KBM-7 (cell line): ENCODE measurements at regions not wholly inside any gene's neighbourhood (a gene's known extent, or its start where the extent isn't known, plus 50 kb on each side); places are given as distances from the start of the nearest gene placed in this dataset.
A peak's percentile ranks its signal among the peaks of the same experiment; 100 is the strongest.
"Not testable (repeated sequence)": the region's sequence is repeated elsewhere in the genome, so short reads cannot be mapped to it uniquely, and the experiment has no call there.

Experiments used
- DNase-seq: peaks from one replicate; pipeline ENCODE4 v3.0.0-alpha.2; 2015
- in situ Hi-C: fragments of 300-500 bp; cut with MboI; formaldehyde crosslinking; loops from 2 replicates; pipeline ENCODE4 v1.14.3; 2020; ENCODE audit warnings: low sequenced_read_pairs, low pct_unique_long_range_greater_than_20kb, mixed read lengths

DNA sequence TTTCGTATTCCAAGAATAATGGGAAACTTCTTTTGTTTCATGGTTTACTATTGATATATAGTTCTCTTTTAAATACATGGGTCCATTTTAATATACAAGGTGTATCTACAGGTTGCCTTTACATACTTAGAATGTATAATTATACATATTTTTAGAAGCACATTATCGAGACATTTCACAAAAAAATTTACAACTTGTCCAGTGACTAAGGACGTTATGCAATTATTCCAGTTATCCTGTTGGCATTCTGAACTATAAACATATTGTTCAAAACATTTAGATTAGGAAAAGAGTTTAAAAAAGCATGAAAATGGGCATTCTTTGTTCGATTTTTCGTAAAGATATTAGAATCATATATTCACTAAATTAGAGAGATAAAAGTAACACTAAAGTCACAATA, 344.6 kb upstream of the TMEFF2 start:
- in situ Hi-C loops: no loop called here

DNA sequence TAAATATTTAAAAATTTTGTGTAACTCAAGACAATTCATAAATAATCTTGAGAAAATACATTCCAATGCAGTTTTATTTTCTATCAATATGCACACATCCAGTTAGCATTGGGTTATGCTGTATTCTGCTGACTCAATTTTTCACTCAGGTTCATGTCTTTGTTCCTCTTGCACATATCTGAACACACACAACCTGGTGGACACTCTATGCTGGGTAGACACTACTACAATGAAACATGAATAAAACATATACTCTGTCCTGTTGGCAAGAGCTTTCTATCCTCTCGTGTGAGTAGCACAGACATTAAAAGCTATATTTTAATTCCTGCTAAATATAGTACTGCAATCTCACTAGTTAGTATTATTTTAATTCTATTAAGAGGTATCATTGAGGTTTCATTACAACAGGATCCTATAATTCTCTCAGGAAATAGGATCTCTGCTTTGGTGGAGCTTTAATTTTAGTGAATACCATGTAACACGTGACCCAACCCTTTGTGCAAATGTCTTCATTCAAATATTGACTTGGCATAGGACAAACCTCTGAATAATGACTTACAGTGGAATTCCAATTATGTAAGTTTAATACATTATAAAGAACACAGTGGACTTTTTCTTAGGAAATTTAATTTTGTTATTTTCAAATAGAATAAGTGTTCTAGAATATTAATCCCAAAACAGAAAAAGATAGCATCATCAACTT, 342.3 kb upstream of the TMEFF2 start:
- in situ Hi-C loops: no loop called here
- no peak for DNase-seq

More for the DNA sequence above, 344.6 kb upstream of the TMEFF2 start:
- no peak for DNase-seq

DNA sequence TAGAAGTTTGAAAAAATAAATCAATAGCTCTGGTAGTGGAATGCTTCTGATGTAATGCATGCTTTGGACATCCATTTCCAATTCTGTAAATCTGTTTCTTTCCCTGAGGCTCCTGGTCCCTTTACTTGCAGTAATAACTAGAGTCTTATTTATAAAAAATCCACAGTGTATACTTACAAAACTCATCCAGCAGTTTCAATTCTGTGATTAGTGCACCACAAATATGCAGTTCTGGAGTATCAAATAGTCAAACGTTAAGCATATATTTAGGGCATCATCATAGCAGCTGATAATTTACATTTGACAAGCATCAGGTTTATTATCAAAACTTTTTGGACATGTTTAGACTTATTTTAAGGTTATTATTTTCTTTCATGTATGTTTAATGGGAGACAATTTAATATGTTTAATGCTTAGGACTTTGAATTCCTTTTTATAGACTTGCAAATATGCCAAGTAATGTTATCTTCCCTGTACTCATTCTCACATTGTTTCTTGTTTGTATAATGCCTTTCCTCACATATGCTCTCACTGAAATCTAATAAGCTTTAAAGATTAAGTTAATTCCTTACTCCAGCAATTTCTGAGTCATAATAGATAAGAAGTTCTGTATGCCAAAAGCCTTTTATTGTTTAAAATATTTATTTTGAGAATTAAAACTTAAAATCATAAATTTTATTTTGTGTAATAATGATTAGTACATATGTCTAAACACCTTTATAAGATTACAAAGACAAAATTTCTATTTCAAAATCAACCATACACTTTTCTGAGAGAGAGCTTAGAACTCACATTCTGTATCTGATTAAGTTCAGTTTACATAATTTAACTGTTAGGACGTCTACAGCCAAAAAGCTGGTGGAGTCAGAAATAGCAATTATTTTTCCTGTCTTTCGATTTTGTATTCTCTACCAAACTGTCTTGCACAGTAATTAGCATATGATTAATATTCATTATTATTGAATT, 341.5 kb upstream of the TMEFF2 start:
- in situ Hi-C loops: no loop called here
- DNase-seq: no peak

DNA sequence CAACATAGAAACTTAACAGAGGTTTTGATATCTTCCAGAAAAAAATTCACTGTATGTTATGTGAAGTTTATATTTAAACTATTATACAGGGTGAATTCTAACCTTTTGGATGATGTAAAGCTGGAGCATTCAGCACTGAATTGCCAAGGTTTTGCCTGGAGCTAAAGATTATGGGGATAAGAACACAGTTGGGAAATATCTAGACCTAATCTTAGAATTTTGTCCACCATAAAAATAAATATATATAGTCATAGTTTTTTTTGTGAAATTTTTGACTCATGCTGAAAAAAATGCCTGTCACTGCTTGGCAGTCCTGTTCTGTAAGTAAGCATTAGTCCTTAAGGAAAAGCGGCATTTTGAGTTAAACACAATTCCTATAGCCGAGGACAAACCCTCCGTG, 339.3 kb upstream of the TMEFF2 start:
- in situ Hi-C loops: no loop called here
- no peak for DNase-seq

DNA sequence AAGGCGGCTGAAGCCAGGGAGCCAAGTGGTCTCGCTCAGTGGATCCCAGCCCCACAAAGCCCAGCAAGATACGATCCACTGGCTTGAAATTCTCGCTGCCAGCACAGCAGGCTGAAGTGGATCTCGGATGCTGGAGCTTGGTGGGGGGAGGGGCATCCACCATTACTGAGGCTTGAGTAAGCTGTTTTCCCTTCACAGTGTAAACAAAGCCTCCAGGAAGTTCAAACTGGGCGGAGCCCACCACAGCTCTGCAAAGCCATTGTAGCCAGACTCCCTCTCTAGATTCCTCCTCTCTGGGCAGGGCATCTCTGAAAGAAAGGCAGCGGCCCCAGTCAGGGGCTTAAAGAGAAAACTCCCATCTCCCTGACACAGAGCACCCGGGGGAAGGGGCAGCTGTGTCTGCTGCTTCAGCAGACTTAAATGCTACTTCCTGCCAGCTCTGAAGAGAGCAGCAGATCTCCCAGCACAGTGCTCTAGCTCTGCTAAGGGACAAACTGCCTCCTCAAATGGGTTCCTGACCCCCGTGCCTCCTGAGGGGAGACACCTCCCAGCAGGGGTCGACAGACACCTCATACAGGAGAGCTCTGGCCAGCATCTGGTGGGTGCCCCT, 330.0 kb upstream of the TMEFF2 start:
- DNase-seq, in situ Hi-C loops: not testable (repeated sequence)

DNA sequence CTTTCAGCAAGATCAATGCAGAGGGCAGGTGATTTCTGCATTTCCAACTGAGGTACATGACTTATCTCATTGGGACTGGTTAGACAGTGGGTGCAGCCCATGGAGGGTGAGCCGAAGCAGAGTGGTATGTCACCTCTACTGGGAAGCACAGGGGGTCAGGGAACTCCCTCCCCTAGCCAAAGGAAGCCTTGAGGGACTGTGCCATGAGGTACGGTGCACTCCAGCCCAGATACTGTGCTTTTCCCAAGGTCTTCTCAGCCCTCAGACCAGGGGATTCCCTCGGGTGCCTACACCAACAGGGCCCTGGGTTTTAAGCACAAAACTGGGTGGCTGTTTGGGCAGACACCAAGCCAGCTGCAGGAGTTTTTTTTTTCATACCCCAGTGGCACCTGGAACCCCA, 329.5 kb upstream of the TMEFF2 start:
- in situ Hi-C loops: not testable (repeated sequence)

DNA sequence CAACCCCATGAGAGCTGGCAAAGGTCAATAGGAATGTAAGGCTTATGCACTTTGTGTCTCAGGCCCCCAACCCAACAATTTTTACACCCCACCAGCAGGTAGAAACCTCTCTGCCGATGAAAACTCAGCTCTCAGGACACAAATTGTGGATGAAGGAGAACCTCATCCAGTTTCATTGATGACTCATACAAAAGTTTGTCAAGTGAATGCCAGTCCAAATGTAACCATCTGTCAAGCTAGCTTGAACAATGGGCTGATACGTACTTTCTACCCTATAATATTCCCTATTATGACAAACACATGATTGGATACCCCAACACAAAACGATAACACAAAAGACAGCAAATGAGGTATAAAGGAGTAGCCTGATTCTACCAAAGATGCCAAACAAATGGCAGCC, 321.2 kb upstream of the TMEFF2 start:
- in situ Hi-C loops: no loop called here
- DNase-seq: no peak

More for the DNA sequence above, 329.5 kb upstream of the TMEFF2 start:
- DNase-seq: not testable (repeated sequence)

DNA sequence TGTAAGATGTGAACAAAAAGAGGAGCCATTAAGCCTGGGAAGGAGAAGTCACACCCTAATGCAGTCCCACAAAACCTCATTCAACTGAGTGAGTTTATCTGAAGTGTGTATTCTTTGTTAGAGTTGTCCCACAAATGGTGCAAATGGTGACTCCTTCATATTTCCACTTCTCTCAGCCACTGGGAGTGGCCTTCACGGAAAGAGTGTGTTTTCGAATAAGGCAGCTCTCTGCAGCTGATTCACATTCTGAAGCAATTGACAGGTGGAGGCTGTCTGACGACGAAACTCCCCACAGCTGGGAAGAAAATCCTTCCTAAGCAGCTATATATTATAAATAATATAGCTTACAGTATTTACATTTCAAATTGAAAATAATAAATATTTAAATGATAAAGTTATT, 318.8 kb upstream of the TMEFF2 start:
- DNase-seq: no peak

DNA sequence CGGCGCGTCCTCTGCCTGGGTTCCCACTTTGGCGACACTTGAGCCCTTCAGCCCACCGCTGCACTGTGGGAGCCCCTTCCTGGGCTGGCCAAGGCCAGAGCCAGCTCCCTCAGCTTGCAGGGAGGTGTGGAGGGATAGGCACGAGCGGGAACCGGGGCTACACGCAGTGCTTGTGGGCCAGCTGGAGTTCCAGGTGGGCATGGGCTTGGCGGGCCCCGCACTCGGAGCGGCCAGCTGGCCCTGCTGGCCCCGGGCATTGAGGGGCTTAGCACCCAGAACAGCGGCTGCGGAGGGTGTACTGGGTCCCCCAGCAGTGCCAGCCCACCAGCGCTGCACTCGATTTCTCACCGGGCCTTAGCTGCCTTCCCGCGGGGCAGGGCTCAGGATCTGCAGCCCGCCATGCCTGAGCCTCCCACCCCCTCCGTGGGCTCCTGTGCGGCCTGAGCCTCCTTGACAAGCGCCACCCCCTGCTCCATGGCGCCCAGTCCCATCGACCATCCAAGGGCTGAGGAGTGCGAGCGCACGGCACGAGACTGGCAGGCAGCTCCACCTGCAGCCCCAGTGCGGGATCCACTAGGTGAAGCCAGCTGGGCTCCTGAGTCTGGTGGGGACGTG, 313.2 kb upstream of the TMEFF2 start:
- DNase-seq, in situ Hi-C loops: not testable (repeated sequence)

More for the DNA sequence above, 318.8 kb upstream of the TMEFF2 start:
- in situ Hi-C loops: no loop called here

DNA sequence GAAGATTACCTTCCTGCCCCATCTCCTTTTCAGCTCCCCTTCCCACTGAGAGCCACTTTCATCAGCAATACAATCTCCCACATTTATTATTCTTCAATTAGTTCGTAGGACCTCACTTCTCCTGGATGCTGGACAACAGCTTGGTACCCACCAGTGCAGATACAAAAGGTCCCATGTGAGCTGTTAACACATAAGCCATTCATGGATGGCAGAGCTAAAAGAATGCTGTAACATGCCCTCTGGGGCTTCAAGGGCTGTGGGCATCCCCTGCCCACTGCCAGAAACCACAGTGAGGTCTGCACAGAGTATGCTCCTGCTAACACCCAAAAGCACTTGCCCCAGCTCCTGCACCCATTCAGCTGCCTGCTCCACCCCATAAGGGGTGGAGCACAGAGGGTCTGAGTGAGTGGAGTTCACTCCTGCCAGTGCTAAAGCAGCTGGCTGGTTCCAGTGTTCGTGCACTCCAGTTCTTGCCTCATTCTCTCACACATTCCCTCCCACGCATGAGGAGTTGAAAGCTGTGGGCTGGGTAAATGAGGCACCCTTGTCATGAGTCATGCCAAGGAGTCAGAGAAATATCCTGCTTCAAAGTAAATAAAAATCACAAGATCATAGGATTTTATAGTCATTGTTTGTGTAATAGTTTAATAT, 305.9 kb upstream of the TMEFF2 start:
- DNase-seq: peak; percentile 26
- in situ Hi-C loops: no loop called here

DNA sequence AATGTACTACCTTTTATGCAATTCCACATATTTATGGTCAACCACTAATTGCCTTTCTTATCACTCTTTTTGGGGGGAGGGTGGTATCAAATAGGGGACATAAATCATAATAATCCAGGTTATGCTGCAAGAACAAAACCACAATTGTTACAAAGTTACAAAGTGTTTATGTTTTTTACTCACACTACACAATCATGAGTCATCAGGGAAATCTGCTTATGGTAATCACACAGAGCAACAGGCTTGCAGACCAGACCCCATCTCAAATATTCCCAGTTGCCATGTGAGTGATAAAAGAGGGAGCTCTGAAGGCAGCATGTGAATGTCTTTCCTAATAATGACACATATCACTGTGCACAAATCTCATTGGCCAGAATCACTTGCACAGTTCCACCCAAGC, 304.7 kb upstream of the TMEFF2 start:
- in situ Hi-C loops: no loop called here
- DNase-seq: no peak

DNA sequence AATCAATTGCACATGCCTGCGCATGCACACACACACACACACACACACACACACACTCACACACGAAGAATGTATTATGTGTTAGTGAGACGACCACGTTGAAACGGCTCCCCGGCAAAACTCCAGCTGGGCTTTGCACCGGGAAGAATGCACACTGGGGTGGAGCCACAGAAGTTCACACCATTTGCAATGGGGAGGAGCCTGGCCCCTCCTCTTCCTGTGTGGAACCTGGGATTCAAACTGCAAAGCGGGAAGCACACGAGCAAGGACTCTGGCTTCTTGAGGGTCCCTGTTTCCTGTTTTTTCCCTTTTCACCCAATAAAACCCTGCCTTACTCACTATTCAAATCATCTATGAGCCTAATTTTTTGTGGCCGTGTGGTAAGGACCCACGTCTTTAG, 304.0 kb upstream of the TMEFF2 start:
- in situ Hi-C loops: no loop called here

DNA sequence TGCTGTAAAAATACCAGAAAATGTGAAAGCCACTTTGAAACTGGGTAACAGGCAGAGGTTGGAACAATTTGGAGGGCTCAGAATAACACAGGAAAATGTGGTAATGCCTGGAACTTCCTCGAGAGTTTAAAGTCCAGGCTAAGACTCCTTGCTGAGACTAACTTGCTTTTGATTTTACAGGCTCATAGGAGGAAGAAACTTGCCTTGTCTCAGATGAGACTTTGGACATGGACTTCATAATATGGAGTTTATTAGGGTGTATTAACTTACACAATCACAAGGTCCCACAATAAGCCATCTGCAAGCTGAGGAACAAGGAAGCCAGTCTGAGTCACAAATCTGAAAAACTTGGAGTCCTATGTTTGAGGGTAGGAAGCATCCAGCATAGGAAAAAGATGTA, 293.4 kb upstream of the TMEFF2 start:
- in situ Hi-C loops: not testable (repeated sequence)

More for the DNA sequence above, 304.0 kb upstream of the TMEFF2 start:
- no peak for DNase-seq

DNA sequence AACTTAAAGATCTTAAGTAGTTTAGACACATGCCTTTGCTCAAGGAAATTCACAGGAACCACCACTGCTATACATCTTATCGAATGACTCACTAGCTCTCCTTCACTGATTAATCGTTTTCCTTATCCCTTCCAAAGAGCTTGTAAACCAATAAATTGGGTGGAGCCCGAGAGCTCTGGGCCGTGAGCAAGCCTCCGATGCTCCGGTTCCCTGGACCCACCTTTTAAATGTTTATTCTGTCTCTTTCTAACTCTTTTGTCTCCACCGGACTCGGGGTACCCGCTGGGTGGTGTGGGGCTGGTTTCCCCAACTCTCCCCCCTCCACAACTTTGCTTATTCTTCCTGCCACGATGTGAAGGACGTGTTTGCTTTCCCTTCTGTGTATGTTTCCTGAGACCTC, 292.9 kb upstream of the TMEFF2 start:
- DNase-seq: no peak
- in situ Hi-C loops: no loop called here

More for the DNA sequence above, 293.4 kb upstream of the TMEFF2 start:
- DNase-seq: not testable (repeated sequence)

DNA sequence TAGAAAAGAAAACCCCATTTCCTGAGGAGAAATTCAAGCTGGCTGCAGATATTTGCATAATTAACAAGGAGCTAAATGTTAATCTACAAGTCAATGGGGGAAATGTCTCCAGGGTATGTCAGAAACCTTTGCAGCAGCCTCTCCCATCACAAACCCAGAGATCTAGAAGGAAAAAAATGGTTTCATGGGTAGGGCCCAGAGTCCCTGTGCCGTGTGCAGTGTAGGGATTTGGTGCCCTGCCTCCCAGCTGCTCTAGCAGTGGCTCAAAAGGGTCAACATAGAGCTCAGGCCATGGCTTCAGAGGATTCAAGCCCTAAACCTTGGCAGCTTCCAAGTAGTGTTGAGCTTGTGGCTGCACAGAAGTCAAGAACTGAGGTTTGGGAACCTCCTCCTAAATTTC, 290.2 kb upstream of the TMEFF2 start:
- in situ Hi-C loops: no loop called here
- DNase-seq: no peak

DNA sequence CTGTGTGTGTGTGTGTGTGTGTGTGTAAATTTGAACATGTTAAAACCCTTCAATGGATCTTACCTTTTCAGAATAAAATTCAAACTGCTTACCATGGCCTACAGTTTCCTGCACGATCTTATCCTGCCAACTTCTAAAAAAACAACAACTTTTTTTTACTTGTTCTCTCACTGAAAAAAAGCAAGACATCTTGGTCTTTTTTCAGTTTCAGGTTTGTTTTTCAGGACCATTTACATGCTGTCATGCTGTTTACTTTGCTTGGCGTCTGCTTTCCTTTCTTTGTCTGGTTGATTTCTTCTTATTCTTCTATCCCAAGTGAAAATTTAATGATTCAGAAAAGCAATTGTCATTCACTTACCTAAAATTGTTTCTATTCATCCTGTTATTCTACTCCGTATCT, 286.3 kb upstream of the TMEFF2 start:
- DNase-seq: no peak
- in situ Hi-C loops: no loop called here

DNA sequence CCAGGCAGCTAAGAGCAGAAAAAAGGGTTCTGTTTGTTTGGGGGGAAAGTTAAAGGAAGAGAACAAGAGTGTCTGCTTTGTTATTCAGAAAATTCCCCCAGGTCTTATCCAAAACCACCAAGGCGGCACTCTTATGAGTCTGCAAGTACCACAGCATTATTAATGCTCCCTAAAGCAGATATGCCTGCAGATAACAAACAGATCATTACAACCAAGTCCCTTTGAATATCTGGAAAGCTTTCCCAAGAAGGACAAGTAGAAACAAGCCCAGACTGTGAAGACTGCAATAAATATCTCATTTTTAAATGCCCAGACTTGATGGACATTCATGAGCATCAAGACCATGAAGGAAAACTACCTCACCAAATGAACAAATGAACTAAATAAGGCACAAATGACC, 278.6 kb upstream of the TMEFF2 start:
- in situ Hi-C loops: no loop called here
- no peak for DNase-seq

DNA sequence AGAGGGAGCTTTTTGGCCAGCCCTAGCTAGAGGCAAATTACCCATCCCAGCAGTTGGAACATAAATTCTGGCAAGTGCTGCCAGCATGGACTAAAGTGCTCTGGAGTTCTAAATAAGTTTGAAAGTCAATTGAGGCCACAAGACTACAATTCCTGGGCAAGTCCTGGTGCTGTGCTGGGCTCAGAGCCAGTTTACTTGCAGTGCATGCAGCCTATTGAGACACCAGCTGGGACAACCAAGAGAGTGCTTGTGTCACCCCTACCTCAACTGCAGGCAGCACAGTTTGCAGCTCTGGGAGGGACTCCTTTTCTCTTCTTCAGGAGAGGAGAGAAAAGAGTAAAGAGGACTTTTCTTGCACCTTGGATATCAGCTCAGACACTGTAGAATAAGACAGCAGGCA, 277.2 kb upstream of the TMEFF2 start:
- in situ Hi-C loops: no loop called here
- DNase-seq: no peak

DNA sequence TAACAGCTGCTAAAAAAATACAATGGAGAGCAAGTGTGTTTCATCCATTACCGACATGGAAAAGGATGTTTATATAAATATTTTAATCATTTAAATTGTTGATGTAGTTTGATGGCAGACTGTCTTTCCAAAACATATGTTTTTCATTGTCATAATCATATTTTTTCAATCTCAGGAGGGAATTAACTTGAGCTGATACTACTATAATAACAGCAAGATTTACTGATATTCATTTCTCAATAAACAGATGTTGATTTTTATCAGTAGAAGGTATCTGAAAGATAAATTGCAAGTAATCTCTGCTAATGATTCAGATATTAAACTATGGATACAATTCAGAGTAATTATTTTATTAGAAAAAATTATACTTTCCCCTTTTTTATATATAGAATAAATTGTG, 274.9 kb upstream of the TMEFF2 start:
- in situ Hi-C loops: no loop called here

More for the DNA sequence above, 274.9 kb upstream of the TMEFF2 start:
- DNase-seq: no peak
